ENCODE measurements at regions not wholly inside any gene's neighbourhood (a gene's known extent, or its start where the extent isn't known, plus 50 kb on each side); places are given as distances from the start of the nearest gene placed in this dataset.

DNA sequence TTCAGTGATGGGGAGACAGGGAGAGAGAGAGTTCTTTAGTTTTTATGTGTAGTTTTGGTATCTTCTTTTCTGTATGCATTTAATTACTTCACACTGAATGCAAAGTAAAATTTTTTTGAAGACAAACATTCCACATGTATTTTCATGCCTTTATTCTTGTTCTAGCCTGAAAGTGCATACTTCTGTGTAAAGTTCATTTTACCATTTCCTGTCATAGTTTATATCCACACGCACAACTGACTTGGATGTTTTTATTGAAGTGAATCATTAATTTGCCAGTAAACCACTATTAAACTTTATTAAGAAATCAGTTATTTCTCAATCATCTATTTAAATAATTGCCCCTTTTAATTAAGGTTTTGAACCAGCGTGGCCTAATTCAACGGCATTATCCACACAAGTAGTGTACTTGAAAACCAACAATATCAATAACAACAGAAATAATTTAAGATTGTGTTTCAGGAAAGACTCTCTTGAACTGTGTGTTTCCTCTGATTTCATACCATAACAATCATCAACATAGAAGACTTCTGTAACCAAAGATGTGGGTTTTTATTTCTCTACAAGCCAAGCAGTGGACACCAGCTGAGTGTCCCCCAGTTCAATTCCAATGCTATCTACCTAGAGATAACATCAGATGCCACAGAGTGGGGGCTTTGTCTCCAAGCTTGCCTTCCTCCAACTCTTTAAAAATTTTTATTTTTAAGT lies 512.7 kb upstream of the JAG1 start:
- Mint-ChIP-seq H3K36me3 (ENCODE audit: low read depth) (no peaks in the 10 kb centered on the region), H3K27ac (no peak overlapping the region), H3K4me1 (ENCODE audit: low read depth) (no peaks in the 10 kb centered on the region), H3K27me3 (no peaks in the 10 kb centered on the region), H3K9me3 (peaks cover 4% of the 10 kb centered on the region), H3K4me3 (no peak overlapping the region)
- ATAC-seq (ENCODE audit: poor library complexity) (no peak), DNase-seq (no peak)
- Histone ChIP-seq H3K27me3 (ENCODE audit: control insufficient read depth in 1 of 2, insufficient read depth in 2 of 2, low read length in 2 of 2) (no peaks in the 10 kb centered on the region), H3K9me3 (ENCODE audit: control insufficient read depth in 1 of 2, insufficient read depth in 1 of 2, low read length in 2 of 2) (no peaks in the 10 kb centered on the region), H3K4me1 (ENCODE audit: insufficient read depth, low read length) (no peaks in the 10 kb centered on the region), H3K27ac (ENCODE audit: low read depth in 1 of 2, low read length in 2 of 2) (no peak overlapping the region), H3K4me3 (ENCODE audit: low read length) (no peak overlapping the region), H3K36me3 (ENCODE audit: insufficient read depth, low read length) (no peaks in the 10 kb centered on the region)
- intact Hi-C loops (cut with DNase I, micrococcal nuclease) = no loop called here
- TF ChIP-seq, protein P1, sequence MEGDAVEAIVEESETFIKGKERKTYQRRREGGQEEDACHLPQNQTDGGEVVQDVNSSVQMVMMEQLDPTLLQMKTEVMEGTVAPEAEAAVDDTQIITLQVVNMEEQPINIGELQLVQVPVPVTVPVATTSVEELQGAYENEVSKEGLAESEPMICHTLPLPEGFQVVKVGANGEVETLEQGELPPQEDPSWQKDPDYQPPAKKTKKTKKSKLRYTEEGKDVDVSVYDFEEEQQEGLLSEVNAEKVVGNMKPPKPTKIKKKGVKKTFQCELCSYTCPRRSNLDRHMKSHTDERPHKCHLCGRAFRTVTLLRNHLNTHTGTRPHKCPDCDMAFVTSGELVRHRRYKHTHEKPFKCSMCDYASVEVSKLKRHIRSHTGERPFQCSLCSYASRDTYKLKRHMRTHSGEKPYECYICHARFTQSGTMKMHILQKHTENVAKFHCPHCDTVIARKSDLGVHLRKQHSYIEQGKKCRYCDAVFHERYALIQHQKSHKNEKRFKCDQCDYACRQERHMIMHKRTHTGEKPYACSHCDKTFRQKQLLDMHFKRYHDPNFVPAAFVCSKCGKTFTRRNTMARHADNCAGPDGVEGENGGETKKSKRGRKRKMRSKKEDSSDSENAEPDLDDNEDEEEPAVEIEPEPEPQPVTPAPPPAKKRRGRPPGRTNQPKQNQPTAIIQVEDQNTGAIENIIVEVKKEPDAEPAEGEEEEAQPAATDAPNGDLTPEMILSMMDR (IDR thresholded peaks at IDR 0.05) = no peak
- CTCF ChIA-PET = no interaction called here
- POLR2A ChIA-PET = no interaction called here

DNA sequence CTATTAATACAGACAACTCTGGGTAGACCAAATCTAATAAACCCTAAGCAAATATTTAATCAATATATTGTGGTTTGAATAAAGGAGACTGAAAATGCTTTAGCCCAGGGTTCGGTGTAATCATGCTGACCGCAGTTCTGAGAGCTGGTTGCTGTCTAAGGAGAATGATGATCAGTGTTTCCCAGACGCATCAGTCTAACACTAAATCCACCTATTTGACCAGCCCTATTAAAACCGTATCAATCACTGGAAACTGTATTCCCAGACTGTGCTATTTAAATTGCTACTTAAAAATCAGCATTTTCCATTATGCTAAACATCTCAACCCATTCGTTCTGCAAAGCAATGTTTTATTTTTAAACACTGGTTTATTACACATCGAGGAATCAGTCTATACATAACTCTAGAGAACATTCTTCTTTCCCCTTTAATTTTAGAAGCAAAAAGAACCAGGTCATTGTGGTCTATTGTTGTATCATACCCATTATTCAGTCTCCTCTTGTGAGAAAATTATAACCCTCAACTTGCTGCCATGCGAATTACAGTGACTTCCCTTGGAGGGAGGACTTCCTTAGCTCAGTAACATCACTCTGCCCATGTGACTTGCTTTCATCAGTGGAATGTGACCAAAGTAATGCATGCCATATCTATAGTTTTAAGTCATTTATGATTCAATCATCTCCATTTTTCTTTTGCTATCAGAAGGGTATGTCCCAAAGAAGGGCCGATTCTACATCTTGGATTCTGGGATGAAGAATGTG lies 515.2 kb upstream of the JAG1 start:
- no peaks in the 10 kb centered on the region for H3K4me1 ChIP-seq (ENCODE audit: insufficient read depth, low read length)
- ATAC-seq (ENCODE audit: poor library complexity) = no peak
- Mint-ChIP-seq H3K36me3 (ENCODE audit: low read depth) (no peaks in the 10 kb centered on the region), H3K4me1 (ENCODE audit: low read depth) (no peaks in the 10 kb centered on the region), H3K27ac (no peak overlapping the region), H3K27me3 (no peaks in the 10 kb centered on the region), H3K9me3 (peaks cover 2% of the 10 kb centered on the region), H3K4me3 (no peak overlapping the region)
- TF ChIP-seq, protein P1 (IDR thresholded peaks at IDR 0.05) = no peak
- H3K9me3 ChIP-seq (ENCODE audit: control insufficient read depth in 1 of 2, insufficient read depth in 1 of 2, low read length in 2 of 2) = no peaks in the 10 kb centered on the region
- intact Hi-C loops (cut with DNase I, micrococcal nuclease) = no loop called here
- DNase-seq = no peak
- CTCF ChIA-PET = no interaction called here
- no peak overlapping the region for H3K27ac ChIP-seq (ENCODE audit: low read depth in 1 of 2, low read length in 2 of 2)
- POLR2A ChIA-PET = no interaction called here
- no peak overlapping the region for H3K4me3 ChIP-seq (ENCODE audit: low read length)
- H3K36me3 ChIP-seq (ENCODE audit: insufficient read depth, low read length) = no peaks in the 10 kb centered on the region
- H3K27me3 ChIP-seq (ENCODE audit: control insufficient read depth in 1 of 2, insufficient read depth in 2 of 2, low read length in 2 of 2) = no peaks in the 10 kb centered on the region

DNA sequence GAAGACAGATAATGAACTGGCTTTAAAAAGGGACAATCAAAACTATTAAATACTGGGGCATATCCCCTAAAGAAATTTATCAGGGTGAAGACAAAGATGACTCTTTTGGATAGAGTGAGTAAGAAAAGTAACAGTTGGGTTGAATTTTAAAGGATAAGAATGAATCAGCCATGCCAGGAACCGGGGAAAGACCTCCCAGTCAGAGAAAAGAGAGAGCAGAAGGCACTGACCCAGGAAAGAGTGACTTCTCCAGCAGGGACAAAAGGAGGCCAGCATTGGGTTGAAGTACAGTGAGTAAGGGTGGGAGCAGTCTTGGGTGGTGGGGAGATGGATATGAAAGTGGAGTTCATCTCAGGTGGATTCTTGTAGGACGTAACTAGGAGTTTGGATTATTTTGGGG lies 516.9 kb upstream of the JAG1 start:
- DNase-seq (no peak), ATAC-seq (ENCODE audit: poor library complexity) (no peak)
- intact Hi-C loops (cut with DNase I, micrococcal nuclease) = no loop called here
- Histone ChIP-seq H3K4me3 (ENCODE audit: low read length) (no peak overlapping the region), H3K9me3 (ENCODE audit: control insufficient read depth in 1 of 2, insufficient read depth in 1 of 2, low read length in 2 of 2) (peaks cover 0 to 3% of the 10 kb centered on the region in 2 experiments), H3K36me3 (ENCODE audit: insufficient read depth, low read length) (no peaks in the 10 kb centered on the region), H3K27ac (ENCODE audit: low read depth in 1 of 2, low read length in 2 of 2) (no peak overlapping the region), H3K4me1 (ENCODE audit: insufficient read depth, low read length) (no peaks in the 10 kb centered on the region), H3K27me3 (ENCODE audit: control insufficient read depth in 1 of 2, insufficient read depth in 2 of 2, low read length in 2 of 2) (no peaks in the 10 kb centered on the region)
- no peak overlapping the region for H3K27ac Mint-ChIP-seq
- H3K36me3 Mint-ChIP-seq (ENCODE audit: low read depth) = no peaks in the 10 kb centered on the region
- TF ChIP-seq, protein P1 (IDR thresholded peaks at IDR 0.05) = no peak
- CTCF ChIA-PET = no interaction called here
- H3K27me3 Mint-ChIP-seq = no peaks in the 10 kb centered on the region
- no peaks in the 10 kb centered on the region for H3K4me1 Mint-ChIP-seq (ENCODE audit: low read depth)
- H3K9me3 Mint-ChIP-seq = peaks cover 2% of the 10 kb centered on the region
- POLR2A ChIA-PET = no interaction called here
- no peak overlapping the region for H3K4me3 Mint-ChIP-seq

Data from CD4-positive, alpha-beta T cell (primary cell).